SK-N-SH treated with all-trans-retinoic acid at 6 μM for 48 hours (cell line): ENCODE measurements at regions not wholly inside any gene's neighbourhood (a gene's known extent, or its start where the extent isn't known, plus 50 kb on each side); places are given as distances from the start of the nearest gene placed in this dataset.

Experiments used
- ARNTL ChIP-seq: fragments of 450-650 bp; formaldehyde crosslinking; IDR thresholded peaks from 2 replicates; pipeline ENCODE4 v1.5.0; 2020; ENCODE audit warnings: low read depth, mild to moderate bottlenecking, moderate library complexity, borderline replicate concordance
- PATZ1 ChIP-seq: fragments of 250-450 bp; sonication (Bioruptor Pico); IDR thresholded peaks from 2 replicates; pipeline ENCODE4 v1.8.0; 2020; ENCODE audit warnings: mild to moderate bottlenecking, moderate library complexity, borderline replicate concordance
- RARB ChIP-seq: fragments of 250-450 bp; sonication (Bioruptor Pico); IDR thresholded peaks from 2 replicates; pipeline ENCODE4 v1.8.0; 2021; ENCODE audit warnings: mild to moderate bottlenecking, moderate library complexity
- TOX ChIP-seq: fragments of 250-450 bp; sonication (Bioruptor Pico); IDR thresholded peaks from 2 replicates; pipeline ENCODE4 v1.8.0; 2021; ENCODE audit warnings: mild to moderate bottlenecking, moderate library complexity, borderline replicate concordance
- TSHZ2 ChIP-seq: fragments of 250-450 bp; sonication (Bioruptor Pico); IDR thresholded peaks from 2 replicates; pipeline ENCODE4 v1.5.0; 2020; ENCODE audit warnings: mild to moderate bottlenecking, moderate library complexity
- TF ChIP-seq, protein P1 (sequence below): fragments of 250-450 bp; sonication (Bioruptor Pico); IDR thresholded peaks from 2 replicates; pipeline ENCODE4 v1.5.1; 2020; ENCODE audit warnings: low read depth, mild to moderate bottlenecking, moderate library complexity
- TF ChIP-seq, protein P2 (sequence below): fragments of 250-450 bp; sonication (Bioruptor Pico); IDR thresholded peaks from 2 replicates; pipeline ENCODE4 v1.8.0; 2021; ENCODE audit warnings: low read depth, mild to moderate bottlenecking, moderate library complexity, borderline replicate concordance

DNA sequence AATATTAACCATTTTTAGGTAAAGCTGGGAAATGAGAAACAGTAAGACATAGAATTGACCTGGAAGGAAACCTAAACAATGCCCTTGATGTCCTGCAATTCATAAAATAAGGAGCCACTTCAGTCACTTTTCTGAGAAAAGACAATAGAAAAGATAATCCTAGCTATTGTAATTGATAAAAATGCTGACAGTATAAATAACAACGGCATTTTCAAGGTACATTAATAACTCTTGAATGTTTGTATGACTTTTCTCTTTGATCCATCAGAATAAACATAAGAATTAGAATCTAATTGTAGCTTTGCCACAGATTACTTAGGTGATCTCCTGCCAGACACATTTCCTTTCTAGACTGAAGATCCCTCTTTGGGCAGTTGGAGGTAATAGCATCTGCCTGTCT is 719.5 kb downstream of the SLC4A3 start:
- no peak for TF ChIP-seq TSHZ2 (CRISPR knock-in tag)
- TF ChIP-seq PATZ1 (CRISPR knock-in tag), result no peak
- TF ChIP-seq, protein P1, sequence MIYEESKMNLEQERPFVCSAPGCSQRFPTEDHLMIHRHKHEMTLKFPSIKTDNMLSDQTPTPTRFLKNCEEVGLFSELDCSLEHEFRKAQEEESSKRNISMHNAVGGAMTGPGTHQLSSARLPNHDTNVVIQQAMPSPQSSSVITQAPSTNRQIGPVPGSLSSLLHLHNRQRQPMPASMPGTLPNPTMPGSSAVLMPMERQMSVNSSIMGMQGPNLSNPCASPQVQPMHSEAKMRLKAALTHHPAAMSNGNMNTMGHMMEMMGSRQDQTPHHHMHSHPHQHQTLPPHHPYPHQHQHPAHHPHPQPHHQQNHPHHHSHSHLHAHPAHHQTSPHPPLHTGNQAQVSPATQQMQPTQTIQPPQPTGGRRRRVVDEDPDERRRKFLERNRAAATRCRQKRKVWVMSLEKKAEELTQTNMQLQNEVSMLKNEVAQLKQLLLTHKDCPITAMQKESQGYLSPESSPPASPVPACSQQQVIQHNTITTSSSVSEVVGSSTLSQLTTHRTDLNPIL (CRISPR knock-in tag), result no peak
- no peak for TF ChIP-seq TOX
- no peak for TF ChIP-seq ARNTL
- TF ChIP-seq, protein P2, sequence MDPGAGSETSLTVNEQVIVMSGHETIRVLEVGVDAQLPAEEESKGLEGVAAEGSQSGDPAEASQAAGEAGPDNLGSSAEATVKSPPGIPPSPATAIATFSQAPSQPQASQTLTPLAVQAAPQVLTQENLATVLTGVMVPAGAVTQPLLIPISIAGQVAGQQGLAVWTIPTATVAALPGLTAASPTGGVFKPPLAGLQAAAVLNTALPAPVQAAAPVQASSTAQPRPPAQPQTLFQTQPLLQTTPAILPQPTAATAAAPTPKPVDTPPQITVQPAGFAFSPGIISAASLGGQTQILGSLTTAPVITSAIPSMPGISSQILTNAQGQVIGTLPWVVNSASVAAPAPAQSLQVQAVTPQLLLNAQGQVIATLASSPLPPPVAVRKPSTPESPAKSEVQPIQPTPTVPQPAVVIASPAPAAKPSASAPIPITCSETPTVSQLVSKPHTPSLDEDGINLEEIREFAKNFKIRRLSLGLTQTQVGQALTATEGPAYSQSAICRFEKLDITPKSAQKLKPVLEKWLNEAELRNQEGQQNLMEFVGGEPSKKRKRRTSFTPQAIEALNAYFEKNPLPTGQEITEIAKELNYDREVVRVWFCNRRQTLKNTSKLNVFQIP (CRISPR knock-in tag), result no peak
- TF ChIP-seq RARB (CRISPR knock-in tag), result no peak
